AG04449 (cell line): ENCODE measurements at regions not wholly inside any gene's neighbourhood (a gene's known extent, or its start where the extent isn't known, plus 50 kb on each side); places are given as distances from the start of the nearest gene placed in this dataset.

ENCODE experiments used
- CTCF ChIA-PET: fragments of 350-600 bp; formaldehyde crosslinking; extraction: SDS; loops from one replicate; lab custom pipeline; 2021; ENCODE audit warnings: antibody characterized with exemption; lab: Yijun Ruan, JAX
- POLR2A ChIA-PET: fragments of 400-600, 350-600 bp; formaldehyde crosslinking; extraction: SDS; loops from one replicate; lab custom pipeline; 2020; ENCODE audit warnings: antibody characterized with exemption, inconsistent platforms; lab: Yijun Ruan, JAX
- DNase-seq: peaks from one replicate; pipeline ENCODE4 v3.0.0-alpha.2; 2010; ENCODE audit warnings: low read depth, low spot score
- H3K4me3 ChIP-seq: 2 replicates; pipeline ENCODE4 v1.5.1; 2011; ENCODE audit warnings: low read depth, mild to moderate bottlenecking, control low read depth, low read length
- TF ChIP-seq, protein P1 (sequence below): IDR thresholded peaks from one replicate; pipeline ENCODE4 v1.5.1; 2011; ENCODE audit warnings: mild to moderate bottlenecking, moderate library complexity, low read length, control low read depth, inconsistent platforms; ENCODE audit not compliant: insufficient read depth; ENCODE audit errors: missing control alignments

DNA sequence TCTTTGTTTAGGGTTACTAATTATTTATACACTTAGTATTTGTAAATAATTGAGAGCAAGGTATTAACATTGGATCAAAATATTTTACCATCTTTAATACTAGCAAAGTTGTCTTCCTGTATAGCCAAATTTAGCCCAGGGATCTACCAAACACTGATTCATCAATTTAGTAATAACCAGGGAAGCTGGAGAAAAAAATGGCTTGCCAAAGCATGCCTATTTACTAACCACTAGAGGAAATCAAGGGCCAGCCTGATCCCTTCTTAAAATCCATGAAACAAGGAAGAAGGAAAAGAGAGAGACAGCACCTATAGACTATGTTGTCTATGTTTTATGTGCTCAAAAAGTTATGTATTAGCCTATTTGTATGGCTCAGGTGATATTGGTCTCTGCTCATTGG is 450.3 kb upstream of the GJE1 start:
- TF ChIP-seq, protein P1, sequence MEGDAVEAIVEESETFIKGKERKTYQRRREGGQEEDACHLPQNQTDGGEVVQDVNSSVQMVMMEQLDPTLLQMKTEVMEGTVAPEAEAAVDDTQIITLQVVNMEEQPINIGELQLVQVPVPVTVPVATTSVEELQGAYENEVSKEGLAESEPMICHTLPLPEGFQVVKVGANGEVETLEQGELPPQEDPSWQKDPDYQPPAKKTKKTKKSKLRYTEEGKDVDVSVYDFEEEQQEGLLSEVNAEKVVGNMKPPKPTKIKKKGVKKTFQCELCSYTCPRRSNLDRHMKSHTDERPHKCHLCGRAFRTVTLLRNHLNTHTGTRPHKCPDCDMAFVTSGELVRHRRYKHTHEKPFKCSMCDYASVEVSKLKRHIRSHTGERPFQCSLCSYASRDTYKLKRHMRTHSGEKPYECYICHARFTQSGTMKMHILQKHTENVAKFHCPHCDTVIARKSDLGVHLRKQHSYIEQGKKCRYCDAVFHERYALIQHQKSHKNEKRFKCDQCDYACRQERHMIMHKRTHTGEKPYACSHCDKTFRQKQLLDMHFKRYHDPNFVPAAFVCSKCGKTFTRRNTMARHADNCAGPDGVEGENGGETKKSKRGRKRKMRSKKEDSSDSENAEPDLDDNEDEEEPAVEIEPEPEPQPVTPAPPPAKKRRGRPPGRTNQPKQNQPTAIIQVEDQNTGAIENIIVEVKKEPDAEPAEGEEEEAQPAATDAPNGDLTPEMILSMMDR, result no peak
- no peak overlapping the region for H3K4me3 ChIP-seq
- ChIA-PET POLR2A (no interaction called here), CTCF (interaction anchor here (0.7 kb wide), 1 partner anchor 19 kb away, joined by 3 read pairs; no protein-coding TSS in a partner anchor)
- no peak for DNase-seq

DNA sequence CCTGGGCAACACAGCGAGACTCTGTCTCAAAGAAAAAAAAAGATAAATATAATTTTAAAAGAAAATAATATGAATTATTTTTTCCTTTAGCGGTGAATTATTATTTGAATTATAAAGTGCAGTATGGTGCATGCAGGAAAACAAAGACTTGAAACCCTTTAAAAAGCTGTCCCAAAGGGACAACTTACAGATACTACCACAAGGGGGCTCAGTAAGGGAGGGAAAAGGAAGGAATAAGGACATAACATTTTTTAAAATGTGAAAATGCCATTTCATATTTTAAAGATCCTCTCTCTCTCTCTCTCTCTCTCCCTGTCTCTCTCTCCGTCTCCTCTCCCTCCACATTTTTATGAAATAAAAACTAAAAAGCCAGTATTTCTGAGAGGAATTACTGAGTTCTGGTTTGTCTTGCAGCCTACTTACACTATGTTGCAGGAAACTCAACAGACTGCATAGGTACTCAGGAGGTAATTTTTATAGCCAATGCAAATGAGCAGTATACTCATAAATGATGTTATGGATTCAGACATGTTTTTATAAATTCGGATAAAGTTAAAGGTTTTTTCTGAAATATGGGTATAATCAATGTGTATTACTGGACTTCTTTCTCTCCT is 455.0 kb upstream of the GJE1 start:
- ChIA-PET POLR2A (no interaction called here), CTCF (interaction anchor here (1.0 to 5.0 kb wide), 7 partner anchors 21 to 435 kb away, joined by 3 to 64 read pairs (median 4); no protein-coding TSS in a partner anchor)
- TF ChIP-seq, protein P1, result peak; percentile 50
- H3K4me3 ChIP-seq, result no peak overlapping the region
- DNase-seq, result no peak

DNA sequence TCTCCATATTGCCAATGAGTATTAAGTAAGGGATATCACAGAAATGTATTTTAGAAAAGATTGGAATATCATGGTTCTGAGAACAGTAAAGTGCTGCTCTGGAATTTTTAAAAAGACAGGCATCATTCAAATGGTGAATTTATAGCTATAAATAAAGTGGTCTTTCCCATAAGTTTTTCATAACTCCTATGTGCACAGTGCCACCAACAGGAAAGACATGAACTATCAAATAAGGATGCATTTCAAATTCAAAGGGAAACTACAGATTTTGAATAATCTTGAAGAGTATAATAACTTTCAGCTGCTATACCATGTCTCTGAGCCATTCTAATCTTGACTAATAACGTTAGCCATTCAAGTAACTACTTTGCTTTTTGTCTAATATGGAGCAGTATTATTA is 456.8 kb upstream of the GJE1 start:
- no peak for DNase-seq
- TF ChIP-seq, protein P1, result peak; percentile 22
- ChIA-PET CTCF (interaction anchor here (0.8 to 5.0 kb wide), 18 partner anchors 8 to 865 kb away, joined by 3 to 64 read pairs (median 4); no protein-coding TSS in a partner anchor), POLR2A (no interaction called here)
- H3K4me3 ChIP-seq, result no peak overlapping the region

DNA sequence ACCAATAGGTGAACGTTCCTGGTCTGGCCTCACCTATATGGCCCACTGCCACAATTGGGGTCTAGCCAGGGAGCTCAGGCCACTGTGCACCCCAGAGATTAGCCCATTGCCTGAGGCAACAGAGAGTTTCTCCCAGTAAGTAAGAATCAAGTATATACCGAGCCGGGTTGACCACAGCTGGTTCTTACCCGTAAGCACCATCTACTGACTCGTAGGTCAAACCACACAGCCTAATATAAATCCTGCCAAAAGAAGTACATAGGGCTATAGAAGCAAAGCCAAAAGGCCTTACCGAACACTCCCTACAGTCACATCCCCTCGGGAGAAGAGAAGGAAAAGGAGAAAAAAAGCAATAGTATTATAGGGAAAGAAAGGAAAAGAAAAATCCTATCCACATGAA is 463.6 kb upstream of the GJE1 start:
- TF ChIP-seq, protein P1, result no peak
- H3K4me3 ChIP-seq, result no peak overlapping the region
- ChIA-PET CTCF (no interaction called here), POLR2A (no interaction called here)
- no peak for DNase-seq

DNA sequence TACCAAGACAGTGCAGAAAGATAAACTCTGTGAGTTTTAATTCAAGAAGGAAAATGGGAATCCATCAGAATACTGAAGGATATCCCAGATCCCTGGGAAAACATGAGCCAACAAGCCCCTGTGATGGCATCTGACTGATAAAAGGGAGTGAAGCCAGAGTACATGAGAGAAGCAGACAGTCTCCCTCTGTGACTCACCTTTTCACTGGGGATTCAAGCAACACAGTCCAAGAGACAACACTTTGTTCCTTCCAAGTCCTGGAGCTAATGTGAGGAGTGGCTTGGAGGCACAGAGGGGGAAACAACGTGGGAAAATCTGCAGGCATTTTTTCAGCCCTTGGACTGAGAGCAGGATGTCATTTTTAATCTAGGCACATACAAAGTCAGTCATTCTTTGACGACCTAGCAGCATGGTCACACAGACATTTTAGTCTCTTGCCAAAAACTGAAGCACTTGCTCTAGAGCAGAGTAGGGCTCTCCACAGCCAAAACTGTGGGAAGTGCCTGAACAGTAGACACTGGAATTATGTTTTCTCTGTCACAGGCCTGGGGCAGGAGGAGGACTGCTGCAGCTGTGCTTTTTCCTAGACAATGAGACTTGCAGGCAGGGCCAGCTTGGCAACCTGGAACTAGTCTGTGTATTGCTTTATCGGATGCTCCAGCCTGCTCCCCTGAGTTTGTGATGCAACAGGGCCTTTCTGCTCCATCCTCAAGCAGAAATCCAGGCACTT is 465.0 kb upstream of the GJE1 start:
- H3K4me3 ChIP-seq, result no peak overlapping the region
- POLR2A ChIA-PET, result no interaction called here
- peak; percentile 3 for DNase-seq
- TF ChIP-seq, protein P1, result no peak
- CTCF ChIA-PET, result interaction anchor here (1.2 kb wide), 1 partner anchor 8 kb away, joined by 3 read pairs; no protein-coding TSS in a partner anchor

DNA sequence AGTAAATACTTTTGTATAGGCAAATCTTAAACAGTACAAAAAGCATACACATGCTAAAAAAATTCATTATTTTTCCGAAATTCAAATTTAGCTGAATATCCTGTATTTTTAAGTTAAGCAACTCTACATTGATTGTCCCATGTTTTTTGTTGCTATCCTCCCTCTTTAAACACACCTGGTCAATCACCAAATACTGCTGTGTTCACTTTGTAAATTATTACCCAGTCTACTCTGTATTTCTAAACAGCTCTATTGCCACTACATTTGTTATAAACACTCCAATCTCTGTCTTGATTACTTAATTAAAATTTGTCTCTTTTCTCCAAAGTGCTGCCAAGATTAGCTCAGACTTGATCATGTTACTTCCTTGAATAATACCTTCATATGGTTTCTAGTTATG is 466.5 kb upstream of the GJE1 start:
- H3K4me3 ChIP-seq, result no peak overlapping the region
- POLR2A ChIA-PET, result no interaction called here
- DNase-seq, result no peak
- TF ChIP-seq, protein P1, result no peak
- CTCF ChIA-PET, result interaction anchor here (0.8 kb wide), 1 partner anchor 9 kb away, joined by 4 read pairs; no protein-coding TSS in a partner anchor
